ENCODE measurements at regions not wholly inside any gene's neighbourhood (a gene's known extent, or its start where the extent isn't known, plus 50 kb on each side); places are given as distances from the start of the nearest gene placed in this dataset.
A peak's percentile ranks its signal among the peaks of the same experiment; 100 is the strongest.
"Not testable (repeated sequence)": the region's sequence is repeated elsewhere in the genome, so short reads cannot be mapped to it uniquely, and the experiment has no call there.

DNA sequence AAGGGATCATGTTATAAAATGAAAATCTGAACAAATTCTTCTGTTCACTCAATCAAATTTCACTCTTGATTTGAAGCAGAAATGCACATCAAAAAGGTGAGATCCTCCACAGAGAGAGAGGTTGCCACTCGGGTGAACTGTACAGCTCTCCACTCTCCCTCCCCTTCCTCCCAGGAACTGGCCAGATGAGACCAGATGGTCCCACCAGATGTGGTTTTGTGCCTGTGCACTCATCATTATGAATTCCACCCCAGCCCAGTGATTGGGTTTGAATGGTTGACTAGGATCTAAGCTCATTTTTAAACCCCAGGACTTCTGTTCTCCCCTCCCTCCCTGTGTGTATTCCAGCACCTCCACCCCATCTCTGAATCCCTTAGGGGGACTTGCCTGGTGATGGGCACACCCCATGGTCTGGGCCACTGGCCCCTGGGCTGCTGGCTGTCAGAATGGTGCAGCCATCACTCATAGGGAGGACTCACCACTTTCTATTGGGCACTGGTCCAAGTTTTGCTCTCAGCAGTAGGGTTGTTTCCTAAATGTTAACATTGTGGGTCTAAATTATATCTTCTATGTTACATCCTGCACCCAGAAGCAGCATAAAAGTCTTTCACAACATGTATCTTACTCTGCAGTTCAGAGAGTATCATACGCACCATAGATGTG is 393.1 kb downstream of the TNS3 start:
- no peak for DNase-seq

DNA sequence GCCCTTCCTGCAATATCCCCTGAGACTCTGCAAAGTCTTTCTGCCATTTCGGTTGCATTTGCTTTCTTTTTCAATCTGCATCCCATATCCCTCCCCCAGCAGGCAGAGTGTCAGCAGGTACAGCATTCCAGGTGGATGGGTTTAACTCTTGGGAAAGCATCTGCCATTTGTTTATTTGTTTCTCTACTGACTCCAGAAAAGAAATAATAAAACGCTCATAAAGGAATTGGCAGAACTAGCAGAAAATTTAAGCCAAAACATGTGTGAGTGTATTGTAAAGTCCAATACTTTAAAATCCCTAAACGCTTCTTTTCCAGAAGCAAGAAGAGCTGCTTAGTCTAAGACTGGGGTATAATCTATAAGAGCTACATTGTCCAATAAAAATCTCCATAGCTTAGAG is 393.8 kb downstream of the TNS3 start:
- DNase-seq, result no peak

DNA sequence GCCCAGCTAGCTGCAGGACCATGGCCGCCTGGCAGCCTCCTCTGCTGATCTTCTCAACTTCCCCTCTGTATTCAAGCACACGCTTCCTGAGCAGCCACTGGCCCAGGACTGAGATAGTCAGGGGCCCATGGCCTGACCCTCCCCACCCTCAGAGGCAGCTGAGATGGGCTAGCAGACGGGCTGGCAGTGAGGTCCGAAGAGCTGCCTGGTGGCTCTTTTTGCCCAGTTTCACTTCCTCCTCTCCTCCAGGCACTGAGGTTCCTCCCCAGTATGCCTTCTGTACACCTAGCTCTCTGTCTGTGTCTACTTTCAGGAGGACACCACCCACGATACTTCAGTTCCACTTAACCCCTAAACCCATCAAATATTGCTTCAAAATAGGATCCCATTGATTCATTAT is 395.6 kb downstream of the TNS3 start:
- no peak for DNase-seq

DNA sequence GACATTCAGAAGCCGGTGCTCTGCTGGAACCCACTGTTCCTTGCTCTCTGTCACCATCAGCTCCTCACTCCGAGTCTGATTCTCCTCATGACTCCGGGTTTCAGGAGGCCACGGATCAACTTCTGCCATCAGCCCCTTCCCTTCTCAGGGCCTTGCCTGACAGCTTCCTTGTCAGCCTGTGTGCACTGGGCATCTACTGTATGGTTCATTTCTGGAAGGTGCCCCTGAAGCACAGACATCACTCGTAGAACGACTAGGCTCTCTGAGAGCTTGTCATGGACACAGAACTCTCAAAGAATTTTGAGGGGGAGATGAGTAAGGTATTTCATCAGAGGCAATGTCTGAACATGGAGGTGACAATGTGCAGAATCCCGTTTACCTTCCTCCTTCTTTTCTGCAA is 396.1 kb downstream of the TNS3 start:
- no peak for DNase-seq

DNA sequence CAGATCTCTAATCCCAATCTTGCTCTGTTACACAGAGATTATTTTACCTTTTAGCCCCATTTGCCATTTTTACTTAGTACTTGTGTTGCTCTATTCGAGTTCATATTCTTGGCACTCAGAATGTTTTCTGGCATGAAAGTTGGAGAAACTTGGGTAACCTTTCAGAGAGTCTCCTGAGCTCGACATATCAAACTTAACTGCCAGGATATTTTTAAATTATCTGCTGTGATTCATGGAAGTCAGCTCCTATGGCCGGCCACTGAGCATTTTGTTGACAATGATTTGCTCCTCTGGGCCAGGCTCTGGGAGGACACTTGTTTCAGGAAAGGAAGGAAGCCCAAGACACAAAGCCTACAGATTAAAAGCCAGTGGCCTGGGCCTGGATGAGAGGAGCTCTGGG is 396.7 kb downstream of the TNS3 start:
- no peak for DNase-seq

DNA sequence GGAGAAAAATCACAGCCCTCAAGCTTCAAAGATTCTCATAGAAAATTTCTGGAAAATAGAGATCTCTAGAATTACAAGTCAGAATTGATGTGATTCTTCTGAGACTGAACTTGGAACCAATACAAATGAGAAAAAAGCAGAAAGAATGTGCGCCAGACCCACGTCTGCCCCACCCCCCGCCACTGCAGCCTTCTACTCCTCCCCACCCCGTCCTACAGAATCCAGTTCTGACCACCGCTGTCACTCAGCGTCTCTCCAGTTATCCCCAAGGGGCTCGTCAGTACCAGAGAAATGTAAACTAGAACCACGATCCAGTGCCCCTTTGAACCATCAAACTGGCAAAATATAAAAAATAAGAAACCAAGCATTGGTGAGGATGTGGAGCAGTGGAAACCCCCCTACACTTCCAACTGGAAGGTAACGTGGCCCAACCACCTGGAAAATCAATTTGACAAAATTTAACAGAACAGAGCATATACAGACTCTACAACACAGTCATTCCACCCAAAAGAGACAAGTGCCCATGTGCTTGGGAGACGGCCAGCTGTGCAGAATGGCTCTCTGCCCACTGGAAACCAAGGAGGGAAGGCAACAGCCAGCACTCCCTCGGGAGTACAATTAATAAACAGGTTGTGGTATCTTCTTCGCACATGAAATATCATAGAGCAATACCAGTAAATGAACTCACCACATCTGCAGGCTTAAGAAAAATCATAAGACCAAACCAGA is 397.9 kb downstream of the TNS3 start:
- no peak for DNase-seq

DNA sequence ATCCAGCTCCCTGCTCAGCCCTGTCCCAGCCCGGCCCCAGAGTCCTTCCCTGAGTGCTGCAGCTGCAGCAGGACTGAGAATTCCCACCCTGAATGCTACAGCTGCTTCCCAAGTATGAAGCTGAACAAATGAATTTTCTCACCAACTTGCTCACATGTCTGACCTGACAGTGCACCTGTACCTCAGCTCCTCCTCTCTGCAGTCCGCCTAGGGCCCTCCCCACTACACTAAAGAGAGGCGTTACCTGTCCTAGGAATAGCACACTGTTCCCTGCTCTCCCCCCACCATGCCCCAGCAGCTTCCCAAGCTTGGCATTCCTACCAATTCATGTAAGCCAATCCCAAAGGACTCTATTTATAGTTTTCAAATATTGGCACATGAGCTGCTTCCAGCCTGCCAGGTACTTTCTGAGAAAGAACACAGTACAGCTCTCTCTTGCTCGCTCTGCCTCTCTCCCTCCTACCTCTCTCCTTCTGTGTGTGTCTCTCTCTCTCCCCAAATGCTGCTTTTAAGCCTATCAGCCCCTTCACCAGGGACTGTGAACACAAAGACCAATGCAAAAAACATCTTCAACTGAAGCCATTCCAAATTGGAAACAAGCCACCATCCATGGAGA is 400.1 kb downstream of the TNS3 start:
- DNase-seq, result no peak

DNA sequence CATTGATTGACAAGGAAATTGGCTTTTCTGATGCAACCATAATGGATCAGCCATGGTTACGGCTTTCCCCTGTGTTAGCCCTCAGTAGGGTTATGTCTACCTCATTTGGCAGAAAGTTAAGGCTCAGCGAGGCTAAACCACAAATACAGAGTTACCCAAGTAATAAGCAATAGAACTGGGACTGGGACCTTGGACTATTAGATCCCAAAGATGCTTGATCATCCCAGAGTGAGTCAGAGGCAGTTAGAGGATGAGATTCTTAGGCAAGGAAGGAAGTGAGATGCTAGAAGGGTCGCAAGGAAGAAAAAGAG is 401.4 kb downstream of the TNS3 start:
- DNase-seq, result no peak

DNA sequence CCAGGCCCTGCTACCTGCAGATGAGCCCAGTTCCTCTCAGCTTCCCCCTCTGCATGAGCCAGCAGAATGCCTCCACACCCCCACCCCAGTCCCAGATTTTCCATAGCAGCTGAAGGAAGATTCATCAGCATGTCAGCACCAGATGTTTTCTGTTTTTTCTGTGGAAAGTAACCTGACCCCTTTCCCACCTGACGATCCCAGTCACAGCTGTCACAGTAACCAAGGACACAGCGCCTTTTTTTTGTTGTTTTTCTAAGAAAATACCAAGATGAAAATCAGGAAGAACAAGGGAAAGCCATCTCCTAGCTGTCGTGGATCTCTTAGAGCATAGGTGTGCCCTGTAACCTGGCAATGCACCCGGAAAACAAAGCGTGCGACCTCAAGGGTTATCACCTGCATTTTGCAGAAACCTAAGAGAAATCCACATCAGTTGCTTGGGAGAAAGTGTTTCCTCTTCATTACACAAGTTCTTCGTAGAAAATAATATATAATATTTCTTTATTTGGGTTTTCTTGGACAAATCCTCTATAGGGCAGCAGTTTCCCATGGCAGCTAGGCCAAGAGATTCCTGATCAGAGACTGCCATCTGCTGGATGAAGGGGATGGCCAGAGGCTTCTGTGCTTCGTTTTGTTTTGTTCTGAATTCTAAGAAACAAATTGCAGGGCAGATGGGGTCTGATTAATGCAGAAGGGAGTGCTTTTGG is 401.9 kb downstream of the TNS3 start:
- peak; percentile 66 for DNase-seq

DNA sequence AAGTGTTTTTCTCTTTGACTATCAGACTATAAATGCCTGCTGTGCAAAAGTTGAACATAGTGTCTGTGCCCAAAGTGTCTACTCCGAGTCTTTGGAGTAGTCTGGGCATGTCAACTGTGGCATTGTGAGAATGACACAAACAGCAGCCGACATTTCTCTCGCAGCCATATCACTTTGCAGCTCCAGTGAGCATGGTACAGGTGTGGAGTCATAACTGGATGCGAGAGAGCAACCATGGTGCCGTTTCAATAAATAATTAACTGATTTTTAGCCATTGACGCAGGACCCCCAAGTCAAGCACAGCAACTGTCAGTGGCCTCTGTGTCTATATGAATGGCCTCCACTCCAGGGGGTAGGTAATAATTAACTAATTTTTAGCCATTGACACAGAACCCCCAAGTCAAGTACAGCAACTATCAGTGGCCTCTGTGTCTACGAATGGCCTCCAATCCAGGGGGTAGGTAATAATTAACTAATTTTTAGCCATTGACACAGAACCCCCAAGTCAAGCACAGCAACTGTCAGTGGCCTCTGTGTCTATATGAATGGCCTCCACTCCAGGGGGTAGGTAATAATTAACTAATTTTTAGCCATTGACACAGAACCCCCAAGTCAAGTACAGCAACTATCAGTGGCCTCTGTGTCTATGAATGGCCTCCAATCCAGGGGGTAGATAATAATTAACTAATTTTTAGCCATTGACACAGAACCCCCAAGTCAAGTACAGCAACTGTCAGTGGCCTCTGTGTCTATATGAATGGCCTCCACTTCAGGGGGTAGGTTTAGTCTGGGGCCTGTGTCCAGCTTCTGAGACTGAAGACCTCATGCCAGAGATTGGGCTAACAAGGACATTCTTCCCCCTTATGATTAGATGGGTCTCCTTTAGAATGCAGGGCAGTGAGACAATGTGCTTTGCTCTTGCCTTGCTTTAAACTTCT is 409.0 kb downstream of the TNS3 start:
- not testable (repeated sequence) for DNase-seq

DNA sequence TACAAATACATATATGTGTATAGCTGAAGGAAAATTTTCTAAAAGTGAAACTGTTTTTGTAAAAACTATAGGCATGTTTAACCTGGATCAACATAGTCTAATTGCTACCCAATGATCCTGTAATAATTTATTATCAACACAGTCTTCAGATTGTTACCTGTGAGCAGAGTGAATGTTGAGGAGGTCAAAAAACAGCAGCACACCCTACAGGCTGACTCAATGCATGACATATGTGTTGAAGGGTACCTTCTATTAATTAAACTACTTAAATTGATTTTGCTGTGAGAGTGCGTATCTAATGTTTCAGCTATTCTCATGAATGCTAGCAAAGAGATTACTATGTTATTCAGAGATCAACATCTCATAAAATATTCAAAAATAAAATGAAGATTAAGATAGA is 411.4 kb downstream of the TNS3 start:
- DNase-seq, result no peak

DNA sequence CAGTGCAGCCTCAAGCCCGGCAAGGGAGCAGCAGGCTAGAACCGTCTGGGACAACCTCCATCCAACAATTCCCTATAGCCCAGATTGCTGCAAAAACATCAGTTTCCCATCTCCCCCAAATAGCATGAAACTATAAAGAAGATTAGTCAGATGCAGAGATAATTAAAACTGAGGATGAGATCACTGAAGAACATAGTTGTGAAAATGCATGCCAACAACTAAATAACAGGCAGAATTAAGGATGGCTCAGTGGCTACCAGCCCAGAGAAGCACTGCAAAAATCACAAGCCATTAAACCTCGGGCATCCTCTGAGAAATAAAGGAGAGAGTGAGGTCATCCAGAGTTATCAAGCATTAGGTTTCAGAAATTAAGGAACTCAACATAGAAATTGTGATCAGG is 427.1 kb downstream of the TNS3 start:
- DNase-seq, result no peak

DNA sequence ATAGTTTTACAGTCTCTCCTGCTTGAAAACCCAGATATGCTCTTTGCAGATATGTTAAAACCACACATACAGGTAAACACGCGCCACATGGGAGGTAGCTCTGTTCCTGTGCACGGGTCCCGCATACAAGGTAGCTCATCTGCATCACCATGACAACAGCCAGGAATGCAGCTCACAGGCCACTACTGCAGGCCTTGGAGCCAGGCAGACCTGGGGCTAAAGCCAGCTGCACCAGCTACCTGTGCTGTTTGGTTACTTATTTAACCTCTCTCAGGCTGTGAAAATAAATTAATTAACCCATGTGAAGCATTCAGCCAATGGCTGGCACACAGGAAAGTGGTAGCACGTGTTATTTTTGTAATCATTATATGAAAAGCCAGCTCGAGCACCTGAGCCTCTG is 428.3 kb downstream of the TNS3 start:
- DNase-seq, result peak; percentile 86

DNA sequence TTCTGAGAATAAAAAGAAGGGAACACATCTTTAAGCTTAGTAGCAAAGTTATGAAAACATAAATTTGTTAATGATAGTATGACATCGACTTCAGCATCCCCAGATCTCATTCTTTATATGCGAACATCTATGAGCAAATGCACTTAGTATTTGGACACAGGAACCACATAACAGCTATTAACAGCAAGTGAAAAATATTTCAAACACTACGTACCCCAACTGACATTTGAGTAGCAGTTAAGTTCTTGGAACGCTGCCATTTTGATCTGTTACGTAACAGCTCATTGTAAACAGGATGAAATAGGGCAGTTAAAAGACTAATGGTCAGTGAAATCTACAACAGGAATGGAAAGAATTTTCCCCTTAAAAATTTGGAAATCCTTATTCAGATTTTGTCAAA is 428.9 kb downstream of the TNS3 start:
- no peak for DNase-seq

DNA sequence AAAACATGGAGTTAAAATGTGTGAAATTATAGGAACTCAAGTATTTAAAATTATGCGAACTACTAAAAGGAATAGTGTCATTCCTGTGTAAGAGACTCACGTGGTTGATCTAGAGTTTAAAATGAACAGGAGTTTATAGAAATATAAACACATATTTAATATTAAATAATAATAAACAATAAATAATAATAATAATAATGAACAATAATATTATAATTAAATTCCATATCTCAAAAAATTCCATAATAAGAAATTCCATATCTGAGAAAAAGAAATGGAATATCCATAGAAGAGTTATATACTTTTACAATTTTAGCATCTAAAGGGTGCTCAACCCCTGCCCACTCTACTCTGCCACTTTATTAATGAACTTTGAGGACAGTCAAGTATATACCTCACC is 429.6 kb downstream of the TNS3 start:
- DNase-seq, result no peak

DNA sequence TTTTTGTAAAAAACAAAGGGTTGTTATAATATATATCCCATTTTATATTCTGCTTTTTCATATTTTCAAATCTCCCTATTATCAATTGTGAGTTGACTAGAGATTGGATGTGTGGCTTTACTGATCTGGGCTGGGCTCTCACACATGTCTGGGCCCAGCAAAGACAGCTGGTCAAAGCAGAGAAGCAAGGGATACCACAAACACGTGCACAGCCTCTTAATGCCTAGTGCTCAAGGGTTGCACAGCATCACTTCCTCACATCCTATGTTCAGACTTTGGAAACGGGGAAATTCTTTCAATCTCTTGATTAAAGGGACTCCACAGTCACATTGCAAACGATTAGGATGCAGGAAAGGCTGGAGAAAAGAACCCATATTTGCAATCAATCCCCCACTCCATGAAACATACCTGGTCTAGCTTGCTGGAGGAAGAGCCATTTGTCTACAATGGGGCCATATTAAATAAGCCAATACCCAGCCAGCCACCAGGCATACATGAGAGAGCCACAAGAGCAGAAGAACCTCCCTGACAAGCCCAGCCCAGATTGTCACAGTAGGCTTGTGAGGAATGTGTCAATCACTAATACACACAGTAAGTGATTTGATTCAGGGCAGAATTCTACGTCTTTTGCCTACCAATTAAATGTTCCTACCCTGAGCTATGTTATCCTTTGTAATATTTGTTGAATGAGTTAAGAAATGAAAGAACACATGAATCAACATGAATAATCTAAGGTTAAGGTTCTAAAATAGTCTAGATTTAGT is 431.2 kb downstream of the TNS3 start:
- no peak for DNase-seq

DNA sequence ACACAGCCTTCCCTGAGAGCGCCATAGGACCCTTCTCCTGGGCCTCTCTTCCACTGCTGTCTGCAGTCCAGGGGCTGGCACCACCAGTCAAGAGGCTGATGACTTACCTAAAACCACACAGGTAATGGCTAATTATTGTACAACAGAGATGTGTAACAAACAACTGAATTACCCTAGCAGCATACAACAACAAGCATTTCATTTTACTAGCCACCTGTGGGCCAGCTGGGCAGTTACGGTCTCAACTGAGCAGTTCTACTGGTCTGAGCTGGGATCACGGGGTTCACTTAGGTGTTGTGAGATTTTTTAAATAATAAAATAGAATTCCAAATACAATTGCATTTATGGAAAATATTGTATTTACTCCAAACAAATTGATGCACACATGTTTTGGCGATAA is 431.9 kb downstream of the TNS3 start:
- no peak for DNase-seq

DNA sequence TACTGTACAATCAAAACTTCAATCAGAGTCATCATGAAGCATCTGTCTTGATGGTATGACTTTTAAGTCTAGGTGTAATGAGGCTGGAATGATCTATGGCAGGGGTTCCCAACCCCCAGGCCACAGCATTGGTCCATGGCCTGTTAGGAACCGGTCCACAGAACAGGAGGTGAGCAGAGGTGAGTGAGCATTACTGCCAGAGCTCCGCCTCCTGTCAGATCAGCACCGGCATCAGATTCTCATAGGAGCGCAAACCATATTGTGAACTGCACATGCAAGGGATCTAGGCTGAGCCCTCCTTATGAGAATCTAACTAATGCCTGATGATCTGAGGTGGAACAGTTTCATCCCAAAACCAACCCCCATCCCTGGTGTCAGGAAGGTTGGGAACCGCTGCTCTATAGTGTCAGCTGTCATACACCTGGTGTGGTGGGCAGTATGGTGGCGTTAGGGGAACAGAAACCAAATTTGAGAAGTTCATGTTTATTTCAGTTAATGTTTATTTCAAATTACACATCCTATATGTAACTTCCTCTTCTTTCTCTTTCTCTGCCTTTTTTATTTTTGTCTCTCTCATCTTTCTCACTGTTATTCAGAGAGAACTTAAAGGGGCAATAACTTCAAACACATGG is 432.6 kb downstream of the TNS3 start:
- DNase-seq, result no peak

DNA sequence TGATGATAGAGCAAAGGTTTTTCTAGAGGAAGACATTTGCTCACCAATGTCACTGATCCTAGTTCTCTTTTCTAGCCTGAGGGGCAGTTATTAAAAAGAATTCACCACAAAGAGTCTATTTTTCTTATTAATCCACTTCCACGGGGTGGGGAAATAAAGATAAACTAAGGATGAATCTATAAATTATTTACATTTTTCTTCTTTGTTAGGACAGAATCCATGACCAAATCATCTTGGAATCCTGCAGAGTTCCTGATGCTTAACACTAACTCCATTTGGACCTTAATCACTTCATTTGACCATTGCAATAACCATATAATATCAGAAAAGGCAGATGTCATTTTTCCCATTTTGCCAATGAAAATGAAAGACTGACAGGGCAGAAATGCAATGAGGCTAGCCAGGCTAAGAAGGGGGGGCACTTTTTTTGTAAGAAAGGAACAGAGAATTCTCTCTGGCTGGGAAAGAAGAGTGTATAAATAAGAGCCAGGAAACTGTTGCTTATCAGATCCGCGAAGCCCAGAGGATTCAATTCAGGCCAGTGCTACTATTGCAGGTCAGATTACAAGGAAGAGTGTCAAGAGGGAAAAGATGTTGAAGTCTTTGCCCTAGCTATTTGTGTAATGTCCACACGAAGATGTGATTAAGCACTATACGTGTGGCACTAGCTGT is 433.2 kb downstream of the TNS3 start:
- DNase-seq, result no peak

DNA sequence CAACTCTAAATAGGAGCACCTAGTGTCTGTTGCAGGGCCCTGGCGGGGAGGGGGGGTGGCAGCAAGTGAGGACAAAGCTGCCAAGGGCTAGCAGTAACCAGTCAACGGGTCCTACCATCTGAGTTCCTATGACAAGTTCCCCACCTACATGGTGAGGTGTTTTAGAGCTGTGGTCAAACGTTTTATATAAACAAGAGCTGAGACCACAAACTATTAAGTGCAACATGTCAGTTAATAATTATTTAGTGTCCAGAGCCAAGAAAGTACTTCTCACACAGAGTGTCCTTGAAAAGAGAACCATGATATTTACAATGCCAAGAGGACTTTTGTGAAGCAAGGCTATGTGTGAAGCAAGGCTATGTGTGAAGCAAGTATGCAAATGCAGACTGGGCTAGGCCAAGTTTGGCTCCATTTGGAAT is 434.7 kb downstream of the TNS3 start:
- DNase-seq, result no peak

DNA sequence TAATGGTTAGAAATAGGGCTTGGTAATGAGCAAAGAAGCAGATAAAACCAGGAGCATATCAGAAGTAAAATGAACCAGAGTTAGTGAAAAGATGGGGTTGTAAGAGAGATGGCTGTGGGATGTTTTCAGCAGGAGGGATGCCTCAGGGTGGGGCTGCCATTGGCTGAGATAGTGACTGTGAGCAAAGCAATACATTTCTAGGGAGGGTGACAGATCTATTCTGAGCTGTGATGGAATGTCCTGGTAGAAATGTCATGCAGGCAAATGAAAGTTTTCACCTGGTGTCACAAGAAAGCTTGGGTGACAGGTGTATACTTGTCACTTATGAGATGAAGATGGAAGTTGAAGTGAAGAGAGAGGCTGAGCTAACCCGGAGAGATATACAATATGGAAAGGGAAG is 435.9 kb downstream of the TNS3 start:
- DNase-seq, result no peak

Measured in islet precursor cell (in vitro differentiated cells).